ENCODE measurements at regions not wholly inside any gene's neighbourhood (a gene's known extent, or its start where the extent isn't known, plus 50 kb on each side); places are given as distances from the start of the nearest gene placed in this dataset.

DNA sequence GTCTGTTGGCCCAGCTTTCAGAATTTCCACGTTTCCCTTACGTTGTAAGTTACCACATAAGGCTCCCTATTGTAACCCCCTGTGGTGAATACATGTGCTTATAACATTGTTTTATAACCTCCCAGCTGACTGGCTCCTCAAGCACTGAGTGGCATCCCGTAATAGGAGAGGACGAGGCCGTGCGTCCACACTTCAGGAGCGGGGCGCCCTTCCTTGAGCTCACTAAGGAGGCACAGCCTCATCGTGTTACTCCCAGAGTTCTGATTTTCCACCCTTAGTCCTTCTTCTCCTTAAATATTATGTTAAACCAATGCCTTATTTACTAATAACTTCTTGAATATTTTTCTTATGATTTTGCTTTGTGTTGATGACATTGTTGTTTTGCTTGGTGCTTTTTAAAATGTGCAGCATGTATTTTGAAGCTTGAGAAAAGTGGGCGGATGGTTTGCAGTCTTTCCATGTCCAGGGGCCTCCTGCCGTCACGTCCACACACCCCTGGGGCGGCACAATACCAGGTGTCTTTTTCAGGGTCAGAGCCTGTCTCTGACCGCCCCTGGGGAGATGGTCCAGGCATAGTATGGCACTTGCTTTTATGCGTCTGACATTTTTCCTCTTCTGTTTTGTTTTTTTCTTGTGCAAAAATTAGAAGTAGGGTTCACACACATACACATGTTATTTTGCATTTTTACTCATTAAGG is 181.8 kb downstream of the DLL1 start:
- no peak overlapping the region for H3K4me3 ChIP-seq (ENCODE audit: low read depth, low read length)
- no peak for TF ChIP-seq CTCF (IDR thresholded peaks at IDR 0.05; ENCODE audit: low read depth, low read length)

GRCh38 chr6:170108456-170108855 is 182.4 kb downstream of the DLL1 start:
- H3K4me3 ChIP-seq (ENCODE audit: low read depth, low read length): no peak overlapping the region
- no peak for TF ChIP-seq CTCF (IDR thresholded peaks at IDR 0.05; ENCODE audit: low read depth, low read length)

DNA sequence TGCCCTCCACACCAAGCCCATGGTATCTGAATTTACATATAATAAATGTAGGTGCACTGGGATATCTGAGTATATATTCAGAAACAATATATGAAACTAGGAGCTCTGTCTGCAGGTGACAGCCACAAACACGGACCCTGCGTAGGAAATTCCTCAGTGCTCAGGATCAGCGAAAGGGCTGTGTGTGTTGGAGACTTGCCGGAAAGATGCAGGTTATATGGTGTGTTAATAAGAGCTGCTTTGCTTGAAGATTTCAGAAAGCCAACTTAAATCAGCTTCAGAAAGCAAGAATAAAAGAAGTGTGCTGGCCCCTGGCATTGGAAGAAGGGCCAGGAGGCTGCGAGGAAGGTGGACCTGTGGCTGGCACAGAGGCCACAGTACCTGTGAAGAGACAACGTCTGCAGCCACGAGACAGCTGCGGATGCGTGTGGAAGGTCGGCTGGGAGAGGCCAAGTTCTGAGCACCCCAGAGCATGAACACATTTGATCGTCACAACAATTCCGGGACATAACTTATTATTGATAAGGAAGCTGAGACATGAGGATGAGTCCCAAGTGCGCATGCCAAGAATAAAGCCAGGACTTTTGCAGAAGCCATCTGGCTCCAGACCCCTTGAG is 183.2 kb downstream of the DLL1 start:
- TF ChIP-seq CTCF (IDR thresholded peaks at IDR 0.05; ENCODE audit: low read depth, low read length): no peak
- no peak overlapping the region for H3K4me3 ChIP-seq (ENCODE audit: low read depth, low read length)

GRCh38 chr6:170106906-170107525 is 183.9 kb downstream of the DLL1 start:
- H3K4me3 ChIP-seq (ENCODE audit: low read depth, low read length): no peak overlapping the region

DNA sequence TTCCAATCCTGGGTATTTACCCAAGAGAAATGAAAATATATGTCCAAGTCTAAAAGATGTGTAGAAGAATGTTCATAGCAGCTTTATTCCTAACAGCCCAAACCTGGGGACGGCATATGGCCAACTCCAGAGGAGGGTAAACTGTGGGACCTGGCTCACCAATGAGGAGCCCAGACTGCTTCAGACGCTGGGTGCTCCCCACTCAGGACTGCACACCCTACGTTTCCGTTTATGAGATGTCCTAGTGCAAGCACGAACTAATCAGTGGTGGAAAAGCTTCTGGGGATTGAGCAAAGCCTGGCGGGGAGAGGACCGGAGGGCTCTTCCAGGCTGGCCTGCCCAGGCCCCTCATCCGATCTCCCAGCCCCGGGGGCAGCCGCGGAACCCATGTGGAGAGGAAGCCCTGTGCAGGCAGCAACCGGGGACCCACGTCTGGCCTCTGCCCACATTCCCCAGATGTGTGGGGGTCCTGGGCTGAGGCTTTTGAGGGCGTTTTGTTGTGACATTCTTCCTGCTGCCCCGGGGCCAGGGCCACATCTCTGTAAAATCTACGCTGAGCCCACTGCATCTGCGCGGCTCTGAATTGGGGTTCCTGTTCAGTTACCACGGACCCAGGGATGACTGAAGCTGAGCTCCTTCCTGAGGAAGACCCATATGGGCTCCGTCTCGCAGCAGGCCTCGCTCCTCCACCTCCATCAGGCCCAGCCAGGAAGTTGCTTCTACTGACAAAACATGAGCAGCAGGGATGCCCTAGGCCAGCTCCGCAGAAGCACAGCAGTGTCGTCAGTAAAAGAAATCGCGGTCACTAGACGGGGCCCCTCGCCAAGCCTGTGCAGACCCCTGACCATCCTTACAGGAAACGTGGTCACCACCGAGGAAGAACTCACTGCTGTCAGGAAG is 188.0 kb downstream of the DLL1 start:
- no peak for TF ChIP-seq CTCF (IDR thresholded peaks at IDR 0.05; ENCODE audit: low read depth, low read length)
- no peak overlapping the region for H3K4me3 ChIP-seq (ENCODE audit: low read depth, low read length)

More at GRCh38 chr6:170106906-170107525, 183.9 kb downstream of the DLL1 start:
- no peak for TF ChIP-seq CTCF (IDR thresholded peaks at IDR 0.05; ENCODE audit: low read depth, low read length)

DNA sequence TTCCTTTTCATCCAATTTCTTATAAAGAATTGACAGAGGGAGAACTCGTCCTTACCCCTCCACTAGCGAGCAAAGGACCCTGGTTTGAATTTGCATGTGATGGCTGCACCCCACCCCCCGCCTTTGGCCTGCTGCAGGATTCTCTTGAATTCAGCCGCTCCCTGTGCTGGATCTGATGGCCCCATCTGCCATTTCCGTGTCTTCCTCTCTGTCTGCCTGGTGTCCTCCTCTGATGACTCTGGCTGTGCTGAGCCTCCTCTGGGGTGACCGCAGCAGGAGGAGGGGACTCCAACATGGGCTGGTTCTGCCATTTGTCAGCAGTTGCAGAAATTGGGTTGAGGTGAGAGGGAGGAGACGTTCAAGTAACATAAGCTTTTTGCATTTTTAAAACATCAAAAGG is 188.8 kb downstream of the DLL1 start:
- no peak for TF ChIP-seq CTCF (IDR thresholded peaks at IDR 0.05; ENCODE audit: low read depth, low read length)
- H3K4me3 ChIP-seq (ENCODE audit: low read depth, low read length): no peak overlapping the region

Data from WI38 (cell line).